ENCODE measurements at regions not wholly inside any gene's neighbourhood (a gene's known extent, or its start where the extent isn't known, plus 50 kb on each side); places are given as distances from the start of the nearest gene placed in this dataset.

DNA sequence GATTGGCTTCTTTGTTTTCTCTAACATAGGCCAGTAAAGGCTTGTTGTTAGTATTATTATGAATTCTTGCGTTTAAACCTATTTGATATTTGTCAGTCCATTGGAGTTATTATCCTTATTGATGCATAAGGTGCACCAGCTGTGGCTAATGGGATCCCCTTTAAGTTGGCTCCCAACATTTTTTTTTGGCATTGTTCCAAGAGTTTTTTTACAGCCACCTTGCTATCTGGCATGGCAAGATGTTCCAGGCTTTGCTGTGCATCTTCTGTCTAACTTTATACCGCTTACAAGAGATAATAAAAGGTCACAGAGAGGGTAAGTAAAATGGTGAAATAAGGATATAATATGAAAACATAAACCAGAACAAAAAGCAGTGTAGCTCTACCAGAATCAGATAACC is 157.5 kb upstream of the TACR1 start:
- no peak overlapping the region for H3K4me3 ChIP-seq (ENCODE audit: low read length)
- H3K27me3 ChIP-seq (ENCODE audit: insufficient read depth, low read length), result no peaks in the 10 kb centered on the region
- no peaks in the 10 kb centered on the region for H3K9me3 ChIP-seq (ENCODE audit: low read depth, low read length)
- no peaks in the 10 kb centered on the region for H3K4me1 ChIP-seq (ENCODE audit: insufficient read depth, low read length)

DNA sequence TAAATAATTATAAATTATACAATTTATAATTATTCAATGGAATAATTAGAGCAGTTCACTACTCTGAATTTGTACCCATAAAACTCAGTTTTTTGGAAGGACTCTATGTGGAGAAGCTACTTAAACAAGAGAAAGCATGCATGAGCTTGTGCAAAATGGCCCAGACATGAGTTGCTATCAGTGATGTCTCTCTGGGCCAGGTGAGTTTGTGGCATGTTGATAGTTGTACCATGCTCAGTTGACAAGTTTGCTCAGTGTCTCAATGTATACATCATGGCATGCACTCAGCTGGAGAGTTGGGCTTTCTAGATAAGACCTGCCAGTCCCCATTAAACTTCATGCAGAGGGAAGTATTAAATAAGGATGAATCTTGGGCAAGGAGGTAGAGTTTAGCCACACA is 153.8 kb upstream of the TACR1 start:
- H3K9me3 ChIP-seq (ENCODE audit: low read depth, low read length), result no peaks in the 10 kb centered on the region
- H3K4me3 ChIP-seq (ENCODE audit: low read length), result no peak overlapping the region
- H3K4me1 ChIP-seq (ENCODE audit: insufficient read depth, low read length), result no peaks in the 10 kb centered on the region
- H3K27me3 ChIP-seq (ENCODE audit: insufficient read depth, low read length), result no peaks in the 10 kb centered on the region

DNA sequence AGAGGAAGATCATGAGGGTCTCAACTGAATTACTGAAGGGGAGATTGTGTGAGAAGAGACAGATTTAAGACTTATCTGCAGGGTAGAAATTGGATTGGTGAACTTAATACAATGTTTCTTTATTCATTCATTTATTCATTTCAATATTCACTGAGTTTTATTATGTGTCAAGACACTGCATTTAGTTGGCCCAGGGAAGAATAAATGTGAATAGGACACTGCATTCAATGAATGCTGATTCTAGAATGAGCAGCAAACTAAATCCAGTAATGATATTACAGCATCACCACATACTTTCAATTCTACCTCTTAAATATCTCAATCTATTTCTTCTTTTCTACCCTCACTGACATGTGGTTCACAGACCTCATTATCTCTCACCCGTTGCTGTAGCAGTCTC is 149.0 kb upstream of the TACR1 start:
- Histone ChIP-seq H3K4me3 (ENCODE audit: low read length) (no peak overlapping the region), H3K4me1 (ENCODE audit: insufficient read depth, low read length) (no peaks in the 10 kb centered on the region), H3K27me3 (ENCODE audit: insufficient read depth, low read length) (no peaks in the 10 kb centered on the region), H3K9me3 (ENCODE audit: low read depth, low read length) (no peaks in the 10 kb centered on the region)

DNA sequence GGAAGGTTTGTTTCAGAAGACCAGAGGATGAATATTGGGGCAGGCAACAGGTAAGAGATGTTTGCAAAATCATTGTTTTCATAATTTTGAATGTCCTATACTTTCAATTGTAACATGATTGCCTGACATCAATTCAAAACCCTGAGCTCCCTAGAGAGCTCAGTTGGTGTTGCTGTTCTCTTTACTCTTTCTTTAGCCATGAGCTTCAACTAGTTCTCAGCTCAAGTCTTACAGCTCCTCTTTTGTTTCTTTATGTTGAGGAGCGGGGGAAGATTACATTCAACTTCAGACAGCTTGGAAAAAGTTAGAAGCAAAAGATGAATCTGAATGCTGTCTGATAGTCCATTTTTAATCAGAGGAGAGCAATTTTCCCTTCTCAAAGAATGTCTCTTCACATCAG is 144.8 kb upstream of the TACR1 start:
- Histone ChIP-seq H3K27me3 (ENCODE audit: insufficient read depth, low read length) (no peaks in the 10 kb centered on the region), H3K9me3 (ENCODE audit: low read depth, low read length) (no peaks in the 10 kb centered on the region), H3K4me3 (ENCODE audit: low read length) (no peak overlapping the region), H3K4me1 (ENCODE audit: insufficient read depth, low read length) (no peaks in the 10 kb centered on the region)

DNA sequence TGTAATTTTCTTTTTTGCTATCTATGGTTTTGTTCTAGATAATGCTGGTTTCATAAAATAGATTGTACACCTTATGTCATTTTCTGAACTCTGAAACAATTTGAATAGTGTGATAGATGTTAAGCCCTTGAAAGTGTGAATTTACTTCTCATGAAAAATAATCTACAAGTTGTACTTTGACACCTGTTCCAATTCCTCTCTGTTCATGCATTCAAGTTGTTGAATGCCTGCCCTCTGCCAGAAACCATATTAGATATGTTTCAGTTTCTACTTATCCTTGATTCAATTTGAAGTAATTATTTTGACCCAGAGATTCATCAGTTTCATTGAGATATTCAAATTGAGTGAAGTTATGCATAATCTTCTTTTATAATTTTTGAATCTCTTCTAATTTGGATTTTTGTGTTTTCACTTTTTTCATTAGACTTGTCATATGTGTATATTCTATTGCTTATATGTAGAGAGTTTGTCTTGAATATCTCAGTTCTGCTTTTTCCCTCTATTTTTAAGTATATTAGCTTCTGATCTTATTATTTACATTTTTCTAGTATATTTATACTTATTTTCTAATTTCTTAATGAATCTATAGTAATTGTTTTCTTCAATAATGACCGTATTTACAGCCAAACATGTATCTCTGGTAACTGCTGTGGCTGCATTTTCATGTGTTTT is 143.3 kb upstream of the TACR1 start:
- Histone ChIP-seq H3K4me3 (ENCODE audit: low read length) (no peak overlapping the region), H3K4me1 (ENCODE audit: insufficient read depth, low read length) (no peaks in the 10 kb centered on the region), H3K27me3 (ENCODE audit: insufficient read depth, low read length) (no peaks in the 10 kb centered on the region), H3K9me3 (ENCODE audit: low read depth, low read length) (no peaks in the 10 kb centered on the region)

DNA sequence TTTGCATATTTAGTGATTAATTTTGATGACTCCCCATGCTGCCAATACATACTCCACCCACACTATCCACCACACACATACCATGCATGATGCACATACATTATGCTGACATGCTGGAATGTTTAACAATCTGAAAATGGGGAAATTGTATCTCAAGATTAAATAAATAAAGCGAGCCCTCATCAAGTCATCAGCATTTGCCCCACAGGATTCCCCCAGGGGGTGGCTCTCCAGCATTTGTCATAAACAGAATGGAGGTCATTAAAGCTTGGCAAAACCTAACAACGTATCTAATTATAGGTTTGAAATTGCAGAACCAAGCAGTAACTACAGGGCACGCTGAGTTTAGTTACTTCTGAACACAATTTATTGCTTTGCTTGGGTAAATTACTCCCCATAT is 141.2 kb upstream of the TACR1 start:
- Histone ChIP-seq H3K4me1 (ENCODE audit: insufficient read depth, low read length) (no peaks in the 10 kb centered on the region), H3K4me3 (ENCODE audit: low read length) (no peak overlapping the region), H3K27me3 (ENCODE audit: insufficient read depth, low read length) (no peaks in the 10 kb centered on the region), H3K9me3 (ENCODE audit: low read depth, low read length) (no peaks in the 10 kb centered on the region)

DNA sequence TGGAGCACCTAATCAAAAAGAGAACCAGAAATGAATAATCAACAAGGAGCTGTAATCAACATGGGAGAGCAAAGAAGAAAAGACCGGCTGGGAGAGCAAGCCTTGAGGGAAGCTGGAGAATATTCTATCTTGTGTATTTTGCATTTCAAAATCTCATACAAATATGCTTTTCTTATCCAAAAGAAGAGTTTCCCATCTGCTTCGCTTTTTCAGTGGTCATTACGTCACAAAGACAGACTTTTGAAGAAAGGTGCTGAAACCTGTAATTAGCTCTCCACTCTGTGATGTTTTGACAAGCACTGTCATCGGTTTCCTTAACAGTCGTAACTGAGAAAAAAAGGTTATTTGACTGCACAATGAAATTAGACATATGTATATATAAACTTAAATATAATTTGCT is 139.1 kb upstream of the TACR1 start:
- no peaks in the 10 kb centered on the region for H3K9me3 ChIP-seq (ENCODE audit: low read depth, low read length)
- no peak overlapping the region for H3K4me3 ChIP-seq (ENCODE audit: low read length)
- H3K4me1 ChIP-seq (ENCODE audit: insufficient read depth, low read length), result no peaks in the 10 kb centered on the region
- H3K27me3 ChIP-seq (ENCODE audit: insufficient read depth, low read length), result no peaks in the 10 kb centered on the region

DNA sequence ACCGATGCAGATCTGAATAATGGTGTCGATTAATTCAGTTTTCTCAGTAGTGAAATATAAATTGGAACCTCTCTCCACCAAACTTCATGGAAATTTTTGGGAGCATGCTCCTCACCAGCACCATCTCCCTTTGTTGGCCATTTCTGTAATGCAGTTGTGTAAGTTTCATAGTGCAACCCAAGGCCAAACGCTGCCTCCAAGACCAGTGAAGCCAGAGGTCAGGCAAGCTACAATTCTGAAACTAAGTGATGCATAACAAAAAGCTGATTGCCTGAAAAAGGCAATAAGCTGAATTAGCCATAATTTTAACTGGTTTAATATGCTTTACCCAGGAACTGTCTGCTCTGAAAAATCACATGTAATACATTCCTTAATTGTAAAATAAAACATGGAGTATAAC is 138.3 kb upstream of the TACR1 start:
- Histone ChIP-seq H3K9me3 (ENCODE audit: low read depth, low read length) (no peaks in the 10 kb centered on the region), H3K27me3 (ENCODE audit: insufficient read depth, low read length) (no peaks in the 10 kb centered on the region), H3K4me1 (ENCODE audit: insufficient read depth, low read length) (no peaks in the 10 kb centered on the region), H3K4me3 (ENCODE audit: low read length) (no peak overlapping the region)

DNA sequence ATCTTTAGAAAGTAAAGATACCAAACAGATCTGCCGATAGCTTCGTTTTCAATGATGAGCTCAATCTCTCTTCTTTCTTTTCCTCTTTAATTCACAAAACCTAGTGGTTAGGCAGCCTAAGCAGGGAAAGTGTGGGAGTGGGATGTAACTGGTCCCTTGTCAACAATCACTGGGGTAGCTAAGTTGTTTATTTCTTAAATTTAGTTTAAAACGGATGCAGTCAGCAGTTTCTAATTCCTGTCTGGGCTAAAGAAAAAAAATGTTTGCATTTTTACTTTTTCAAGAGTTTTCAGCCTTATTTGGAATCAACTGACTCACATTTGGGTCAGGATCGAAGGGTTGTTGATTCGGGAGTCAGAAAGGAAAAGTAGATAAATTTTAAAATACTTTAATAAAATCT is 137.7 kb upstream of the TACR1 start:
- no peaks in the 10 kb centered on the region for H3K27me3 ChIP-seq (ENCODE audit: insufficient read depth, low read length)
- H3K9me3 ChIP-seq (ENCODE audit: low read depth, low read length), result no peaks in the 10 kb centered on the region
- no peak overlapping the region for H3K4me3 ChIP-seq (ENCODE audit: low read length)
- H3K4me1 ChIP-seq (ENCODE audit: insufficient read depth, low read length), result no peaks in the 10 kb centered on the region

DNA sequence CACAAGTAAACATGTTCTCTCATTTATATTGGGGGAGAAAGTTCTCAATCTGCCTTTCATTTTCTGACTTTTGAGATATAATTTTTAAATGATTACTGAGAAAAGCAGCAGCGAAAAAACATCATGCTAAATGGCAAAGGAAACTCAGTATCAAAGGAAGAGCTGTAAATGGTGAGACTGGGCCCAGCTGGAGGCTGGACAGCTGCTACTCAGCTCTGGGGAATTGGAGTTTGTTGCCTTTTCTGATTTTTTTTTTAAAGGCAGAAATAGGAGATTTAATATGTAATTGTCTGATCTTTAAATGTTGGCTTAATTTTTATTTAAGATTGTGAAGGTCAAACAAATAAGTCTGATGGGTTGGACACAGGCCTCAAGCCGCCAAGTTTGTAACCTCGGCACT is 137.1 kb upstream of the TACR1 start:
- H3K4me3 ChIP-seq (ENCODE audit: low read length), result no peak overlapping the region
- no peaks in the 10 kb centered on the region for H3K9me3 ChIP-seq (ENCODE audit: low read depth, low read length)
- no peaks in the 10 kb centered on the region for H3K4me1 ChIP-seq (ENCODE audit: insufficient read depth, low read length)
- no peaks in the 10 kb centered on the region for H3K27me3 ChIP-seq (ENCODE audit: insufficient read depth, low read length)

DNA sequence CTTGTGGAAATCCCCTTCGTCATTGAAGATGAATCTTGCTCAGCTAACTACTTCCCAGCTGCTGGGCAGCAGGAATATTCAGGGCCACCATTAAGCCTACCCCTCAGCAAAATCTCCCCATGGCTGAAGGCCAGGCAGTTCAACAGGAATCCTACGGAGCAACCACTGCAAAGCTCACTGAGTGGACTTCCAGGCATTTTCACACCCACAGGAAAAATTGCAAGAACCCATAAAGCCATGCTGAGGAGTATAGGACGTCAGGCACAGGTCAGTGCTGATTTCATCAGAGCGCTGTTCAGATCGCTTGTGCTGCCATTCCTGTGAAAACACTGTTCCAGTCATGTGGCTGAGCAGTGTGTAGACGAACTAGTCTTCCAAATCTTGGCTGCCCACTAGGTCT is 134.8 kb upstream of the TACR1 start:
- Histone ChIP-seq H3K27me3 (ENCODE audit: insufficient read depth, low read length) (no peaks in the 10 kb centered on the region), H3K9me3 (ENCODE audit: low read depth, low read length) (no peaks in the 10 kb centered on the region), H3K4me1 (ENCODE audit: insufficient read depth, low read length) (no peaks in the 10 kb centered on the region), H3K4me3 (ENCODE audit: low read length) (no peak overlapping the region)

DNA sequence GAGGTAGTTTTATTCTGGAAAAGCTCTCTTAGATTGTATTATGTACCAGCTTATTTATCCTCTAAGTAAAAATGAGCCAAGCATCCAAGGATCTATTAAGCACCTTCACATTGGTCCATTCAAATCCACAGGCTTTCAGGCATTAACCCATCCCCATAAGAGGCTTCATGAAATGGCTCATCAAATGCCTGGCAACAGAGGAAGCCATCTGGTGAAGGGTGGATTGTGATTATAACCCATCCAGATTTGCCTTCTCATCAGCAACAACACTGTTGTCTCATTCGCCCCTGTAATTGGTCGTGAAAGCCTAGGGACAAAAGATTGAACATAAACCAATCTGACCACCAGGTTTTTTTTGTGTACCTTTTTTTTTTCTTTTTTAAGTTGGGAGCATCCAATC is 134.3 kb upstream of the TACR1 start:
- no peaks in the 10 kb centered on the region for H3K4me1 ChIP-seq (ENCODE audit: insufficient read depth, low read length)
- H3K9me3 ChIP-seq (ENCODE audit: low read depth, low read length), result no peaks in the 10 kb centered on the region
- H3K4me3 ChIP-seq (ENCODE audit: low read length), result no peak overlapping the region
- no peaks in the 10 kb centered on the region for H3K27me3 ChIP-seq (ENCODE audit: insufficient read depth, low read length)

DNA sequence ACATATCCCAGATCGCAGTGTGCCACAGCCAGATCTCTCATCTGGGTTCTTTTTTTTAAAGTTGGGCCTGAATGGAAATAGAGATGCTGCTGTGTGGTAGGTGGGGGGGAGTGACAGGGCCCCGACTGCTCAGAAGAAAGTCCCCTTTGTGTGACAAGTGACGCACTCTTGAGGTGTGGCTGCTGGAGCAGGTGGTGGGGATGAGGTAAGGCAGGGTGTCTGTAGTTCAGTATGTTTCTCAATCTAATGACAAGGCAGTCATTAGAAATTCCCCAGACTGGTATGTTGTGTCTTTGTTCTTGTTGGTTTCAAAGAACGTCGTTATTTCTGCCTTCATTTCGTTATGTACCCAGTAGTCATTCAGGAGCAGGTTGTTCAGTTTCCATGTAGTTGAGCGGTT is 128.8 kb upstream of the TACR1 start:
- Histone ChIP-seq H3K4me1 (ENCODE audit: insufficient read depth, low read length) (no peaks in the 10 kb centered on the region), H3K9me3 (ENCODE audit: low read depth, low read length) (no peaks in the 10 kb centered on the region), H3K4me3 (ENCODE audit: low read length) (no peak overlapping the region), H3K27me3 (ENCODE audit: insufficient read depth, low read length) (no peaks in the 10 kb centered on the region)

DNA sequence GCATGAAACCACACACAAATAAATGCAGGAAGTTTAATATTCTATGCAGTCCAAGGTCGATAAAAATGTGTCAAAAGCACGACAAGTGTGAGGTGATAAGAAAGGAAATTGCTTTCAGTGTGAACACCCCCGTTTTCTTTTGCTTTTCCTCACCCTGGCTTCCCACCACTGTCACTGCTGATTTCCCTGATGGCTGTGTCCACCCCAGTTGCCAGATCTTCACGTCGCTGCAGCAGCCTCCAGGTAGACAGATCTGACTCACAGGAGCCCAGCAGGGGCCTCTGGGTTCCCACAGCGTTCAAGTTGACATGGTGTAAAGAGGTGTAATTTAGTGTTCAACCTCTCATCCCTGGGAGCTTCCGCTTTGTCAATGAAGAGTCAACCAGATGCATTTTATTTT is 128.0 kb upstream of the TACR1 start:
- Histone ChIP-seq H3K4me3 (ENCODE audit: low read length) (no peak overlapping the region), H3K4me1 (ENCODE audit: insufficient read depth, low read length) (no peaks in the 10 kb centered on the region), H3K27me3 (ENCODE audit: insufficient read depth, low read length) (no peaks in the 10 kb centered on the region), H3K9me3 (ENCODE audit: low read depth, low read length) (no peaks in the 10 kb centered on the region)

DNA sequence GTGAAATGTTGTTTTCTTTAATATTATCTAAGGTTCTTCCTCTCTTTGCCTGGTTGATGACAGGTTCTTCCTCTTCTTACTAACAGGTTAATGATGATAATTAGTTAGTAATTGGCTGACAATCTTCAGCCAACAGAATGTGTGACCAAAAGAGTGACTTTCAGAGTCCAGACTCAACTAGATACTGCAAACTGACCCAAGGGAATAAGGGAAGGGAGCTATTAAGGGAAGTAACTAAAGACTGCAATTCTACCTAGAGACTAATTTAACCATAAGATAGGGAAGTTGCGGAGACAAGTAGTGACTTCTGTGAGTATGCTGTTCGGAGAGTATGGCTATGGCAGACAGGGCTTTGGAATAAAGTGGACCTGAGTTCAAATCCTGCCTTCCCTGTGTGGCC is 127.3 kb upstream of the TACR1 start:
- Histone ChIP-seq H3K4me3 (ENCODE audit: low read length) (no peak overlapping the region), H3K9me3 (ENCODE audit: low read depth, low read length) (no peaks in the 10 kb centered on the region), H3K4me1 (ENCODE audit: insufficient read depth, low read length) (no peaks in the 10 kb centered on the region), H3K27me3 (ENCODE audit: insufficient read depth, low read length) (no peaks in the 10 kb centered on the region)

DNA sequence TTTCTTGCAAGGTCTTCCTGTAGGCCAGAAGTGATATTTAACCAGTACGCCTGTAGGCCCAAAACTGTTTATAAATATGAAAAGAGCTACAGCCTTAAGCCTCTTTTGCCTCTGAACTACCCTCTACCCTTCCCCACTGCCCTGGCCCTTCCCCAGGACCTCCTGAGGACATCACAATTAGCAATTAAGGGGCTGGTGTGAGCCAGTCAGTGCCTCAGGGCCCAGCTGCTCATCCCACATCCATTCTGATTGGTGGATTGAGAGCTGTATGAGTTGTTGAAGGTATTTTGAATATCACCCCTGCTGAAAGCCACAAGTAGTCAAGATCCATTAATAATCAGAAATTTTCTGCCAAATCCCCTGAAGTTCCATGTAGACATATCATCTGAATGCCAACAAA is 126.3 kb upstream of the TACR1 start:
- Histone ChIP-seq H3K4me1 (ENCODE audit: insufficient read depth, low read length) (no peaks in the 10 kb centered on the region), H3K9me3 (ENCODE audit: low read depth, low read length) (no peaks in the 10 kb centered on the region), H3K4me3 (ENCODE audit: low read length) (no peak overlapping the region), H3K27me3 (ENCODE audit: insufficient read depth, low read length) (no peaks in the 10 kb centered on the region)
